Muscle layer of colon (tissue), 2 donors: ENCODE measurements at regions not wholly inside any gene's neighbourhood (a gene's known extent, or its start where the extent isn't known, plus 50 kb on each side); places are given as distances from the start of the nearest gene placed in this dataset.

Experiments used
- H3K27ac ChIP-seq: one replicate; pipeline ENCODE4 v1.7.0; 2013; ENCODE audit warnings: low read depth, mild to moderate bottlenecking, low read length, moderate library complexity
- H3K27me3 ChIP-seq, 2 donors: one replicate each; pipeline ENCODE4 v1.7.0; 2013; ENCODE audit warnings: low read length in 2 of 2, mild to moderate bottlenecking in 2 of 2; ENCODE audit not compliant: insufficient read depth in 2 of 2, control insufficient read depth in 1 of 2
- H3K36me3 ChIP-seq: one replicate; pipeline ENCODE4 v1.7.0; 2013; ENCODE audit warnings: mild to moderate bottlenecking, low read length; ENCODE audit not compliant: insufficient read depth
- H3K4me1 ChIP-seq: one replicate; pipeline ENCODE4 v1.7.0; 2013; ENCODE audit warnings: mild to moderate bottlenecking, low read length; ENCODE audit not compliant: insufficient read depth
- H3K4me3 ChIP-seq, 2 donors: one replicate each; pipeline ENCODE4 v1.7.0; 2013; ENCODE audit warnings: low read length in 2 of 2, low read depth in 1 of 2, mild to moderate bottlenecking in 1 of 2, moderate library complexity in 1 of 2
- H3K9ac ChIP-seq: one replicate; pipeline ENCODE4 v1.7.0; 2013; ENCODE audit warnings: low read length
- H3K9me3 ChIP-seq: one replicate; pipeline ENCODE4 v1.7.0; 2013; ENCODE audit warnings: mild to moderate bottlenecking, low read length
- donor health status: abdominal sarcoma.
- donor health status: Adenocarcinoma of cecum.

DNA sequence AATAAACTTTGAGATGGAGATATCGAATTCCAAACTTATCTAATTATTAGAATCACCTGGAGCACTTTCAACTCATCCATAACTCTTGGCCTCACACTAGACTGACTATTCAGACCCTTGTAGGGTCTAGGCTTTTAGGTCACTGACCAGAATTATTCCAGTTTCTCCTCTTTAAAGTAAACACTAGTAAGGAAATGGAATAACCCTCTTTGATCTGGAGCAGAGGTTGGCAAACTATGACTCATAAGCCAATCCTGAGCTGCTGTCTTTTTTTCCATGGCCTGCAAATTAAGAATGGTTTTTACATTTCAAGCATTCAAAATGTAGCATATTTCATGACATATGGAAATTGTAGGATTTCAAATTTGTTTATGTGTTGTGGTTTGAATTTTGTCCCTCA, 1601.9 kb downstream of the REEP3 start:
- Histone ChIP-seq H3K27ac (no peak overlapping the region), H3K36me3 (no peaks in the 10 kb centered on the region), H3K27me3 (no peaks in the 10 kb centered on the region), H3K4me3 (no peak overlapping the region), H3K4me1 (no peaks in the 10 kb centered on the region), H3K9me3 (no peaks in the 10 kb centered on the region), H3K9ac (no peak overlapping the region)

DNA sequence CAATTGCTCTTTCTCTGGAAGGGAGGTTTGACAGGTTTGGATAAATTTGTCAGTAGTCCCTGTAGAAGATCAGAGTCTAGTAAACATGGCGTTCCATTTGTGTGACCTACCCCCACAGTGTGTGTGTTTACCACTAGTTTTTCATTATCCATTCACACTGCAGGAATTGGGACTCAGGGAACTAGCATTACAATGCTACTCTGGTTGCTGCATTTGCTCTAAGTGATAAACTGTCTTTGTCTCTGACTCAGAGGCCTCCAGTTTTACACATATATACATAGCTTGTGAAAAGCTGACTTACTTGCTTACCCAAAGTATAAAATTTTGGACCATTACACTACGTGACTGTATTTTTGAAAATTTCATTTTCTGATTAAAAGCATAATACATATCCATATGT, 1604.0 kb downstream of the REEP3 start:
- no peaks in the 10 kb centered on the region for H3K27me3 ChIP-seq
- no peaks in the 10 kb centered on the region for H3K36me3 ChIP-seq
- H3K4me3 ChIP-seq = no peak overlapping the region
- H3K27ac ChIP-seq = no peak overlapping the region
- no peaks in the 10 kb centered on the region for H3K9me3 ChIP-seq
- no peak overlapping the region for H3K9ac ChIP-seq
- H3K4me1 ChIP-seq = no peaks in the 10 kb centered on the region

DNA sequence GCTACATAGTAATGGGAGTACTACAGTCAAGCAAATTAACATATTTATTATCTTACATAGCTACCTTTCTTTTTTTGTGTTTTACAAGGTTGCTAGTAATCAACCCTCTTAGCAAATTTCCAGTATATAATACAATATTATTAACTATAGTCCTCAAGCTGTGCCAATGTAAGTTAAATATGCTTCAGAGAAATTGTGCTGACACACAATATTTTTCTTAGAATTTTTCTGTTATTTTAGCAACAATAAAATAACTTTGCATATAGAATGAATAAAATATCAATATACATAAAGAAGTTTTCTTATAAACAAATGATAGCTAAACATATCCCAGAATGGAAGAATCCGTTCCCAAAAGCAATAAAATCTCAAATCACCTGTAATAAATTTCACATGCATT, 1605.1 kb downstream of the REEP3 start:
- Histone ChIP-seq H3K36me3 (no peaks in the 10 kb centered on the region), H3K4me3 (no peak overlapping the region), H3K9ac (no peak overlapping the region)

DNA sequence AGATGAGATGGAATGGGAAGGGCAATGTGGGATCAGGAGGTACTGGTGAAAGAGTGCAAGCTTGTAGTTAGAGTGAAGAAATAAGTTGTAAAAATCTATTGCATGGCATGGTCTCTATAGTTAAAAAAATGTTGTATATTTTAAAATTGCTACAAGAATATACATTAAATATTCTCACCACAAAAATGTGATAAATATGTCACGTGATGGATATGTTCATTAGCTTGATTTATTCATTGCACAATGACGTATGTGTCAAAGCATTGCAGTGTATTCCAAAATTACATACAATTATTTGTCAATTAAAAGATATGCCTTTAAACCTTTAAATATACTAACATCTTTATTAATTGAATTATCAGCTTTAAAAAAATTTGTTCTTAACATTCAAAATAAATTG, 1607.1 kb downstream of the REEP3 start:
- H3K9me3 ChIP-seq = no peaks in the 10 kb centered on the region
- H3K9ac ChIP-seq = no peak overlapping the region
- no peak overlapping the region for H3K4me3 ChIP-seq
- H3K4me1 ChIP-seq = no peaks in the 10 kb centered on the region
- no peaks in the 10 kb centered on the region for H3K36me3 ChIP-seq
- no peaks in the 10 kb centered on the region for H3K27me3 ChIP-seq
- H3K27ac ChIP-seq = no peak overlapping the region

More for the DNA sequence above, 1605.1 kb downstream of the REEP3 start:
- Histone ChIP-seq H3K27me3 (no peaks in the 10 kb centered on the region), H3K27ac (no peak overlapping the region), H3K4me1 (no peaks in the 10 kb centered on the region), H3K9me3 (no peaks in the 10 kb centered on the region)

DNA sequence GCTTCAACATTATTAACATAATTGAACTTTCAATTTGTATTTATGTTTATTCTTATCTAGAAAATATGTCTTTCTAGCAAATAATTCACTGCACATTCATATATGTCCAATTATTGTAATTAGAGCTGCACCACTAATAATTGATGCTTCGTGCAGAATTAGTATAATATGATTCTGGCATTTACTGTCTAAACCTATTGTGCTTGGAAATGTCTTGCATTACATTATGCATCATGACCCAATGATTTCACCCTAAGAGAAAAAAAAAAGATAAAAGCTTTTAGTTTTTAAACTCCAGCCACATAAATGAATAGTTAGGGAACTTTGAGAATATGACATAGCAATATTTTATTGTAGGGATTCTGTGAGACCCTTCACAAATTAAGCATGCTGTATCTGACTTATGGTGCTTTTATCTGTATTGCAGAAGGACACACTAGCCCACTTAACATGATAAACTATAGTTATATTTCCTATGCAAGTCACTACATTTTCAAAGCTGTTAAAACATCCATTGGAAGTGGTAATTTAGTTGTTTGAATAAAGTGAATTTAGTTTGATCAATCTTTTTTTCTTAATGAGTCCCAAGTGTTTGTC, 1609.1 kb downstream of the REEP3 start:
- H3K27ac ChIP-seq = no peak overlapping the region
- no peak overlapping the region for H3K4me3 ChIP-seq
- no peaks in the 10 kb centered on the region for H3K36me3 ChIP-seq
- no peaks in the 10 kb centered on the region for H3K9me3 ChIP-seq
- H3K9ac ChIP-seq = no peak overlapping the region
- H3K27me3 ChIP-seq = no peaks in the 10 kb centered on the region
- no peaks in the 10 kb centered on the region for H3K4me1 ChIP-seq

DNA sequence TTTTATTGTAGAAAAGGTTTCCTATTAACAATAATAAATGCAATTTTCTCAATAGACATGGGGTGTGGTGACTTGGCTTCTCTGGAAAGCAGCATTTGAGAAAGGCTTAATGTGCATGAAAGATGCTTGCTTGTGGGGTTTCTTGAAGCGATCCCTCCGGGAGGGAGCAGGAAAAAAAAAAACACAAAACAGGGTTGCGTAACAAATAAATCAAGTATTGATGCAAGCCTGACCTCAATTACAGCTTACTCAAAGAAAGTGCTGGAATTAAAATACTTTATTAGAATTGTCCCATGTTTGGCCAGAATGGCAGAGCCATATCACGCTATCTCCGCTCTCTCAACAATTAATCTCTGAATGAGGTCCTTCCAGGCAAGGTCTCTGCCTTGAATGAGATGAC, 1612.5 kb downstream of the REEP3 start:
- Histone ChIP-seq H3K4me3 (no peak overlapping the region), H3K27ac (no peak overlapping the region), H3K9me3 (no peaks in the 10 kb centered on the region), H3K27me3 (no peaks in the 10 kb centered on the region), H3K9ac (no peak overlapping the region), H3K36me3 (no peaks in the 10 kb centered on the region), H3K4me1 (no peaks in the 10 kb centered on the region)

DNA sequence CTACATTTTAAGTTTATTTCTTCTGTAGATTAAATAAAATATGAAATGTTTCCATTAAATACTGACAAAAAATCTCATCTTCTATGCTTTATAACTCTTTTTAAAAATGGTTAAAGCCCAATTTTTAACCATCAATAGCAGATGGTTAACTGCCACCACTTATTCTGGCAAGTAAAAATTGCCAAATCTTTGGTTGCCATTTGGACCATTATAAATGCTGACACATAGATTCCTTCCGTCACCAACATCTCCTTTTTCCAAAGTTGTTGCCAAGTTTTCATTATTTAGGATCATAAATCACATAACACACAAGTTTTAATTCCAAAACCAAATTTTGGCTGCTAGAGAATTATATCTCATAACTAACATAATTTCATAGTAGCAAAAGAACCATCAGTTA, 1614.3 kb downstream of the REEP3 start:
- H3K27me3 ChIP-seq = no peaks in the 10 kb centered on the region
- no peak overlapping the region for H3K4me3 ChIP-seq
- no peaks in the 10 kb centered on the region for H3K36me3 ChIP-seq
- H3K9me3 ChIP-seq = no peaks in the 10 kb centered on the region
- no peaks in the 10 kb centered on the region for H3K4me1 ChIP-seq
- no peak overlapping the region for H3K9ac ChIP-seq
- H3K27ac ChIP-seq = no peak overlapping the region

DNA sequence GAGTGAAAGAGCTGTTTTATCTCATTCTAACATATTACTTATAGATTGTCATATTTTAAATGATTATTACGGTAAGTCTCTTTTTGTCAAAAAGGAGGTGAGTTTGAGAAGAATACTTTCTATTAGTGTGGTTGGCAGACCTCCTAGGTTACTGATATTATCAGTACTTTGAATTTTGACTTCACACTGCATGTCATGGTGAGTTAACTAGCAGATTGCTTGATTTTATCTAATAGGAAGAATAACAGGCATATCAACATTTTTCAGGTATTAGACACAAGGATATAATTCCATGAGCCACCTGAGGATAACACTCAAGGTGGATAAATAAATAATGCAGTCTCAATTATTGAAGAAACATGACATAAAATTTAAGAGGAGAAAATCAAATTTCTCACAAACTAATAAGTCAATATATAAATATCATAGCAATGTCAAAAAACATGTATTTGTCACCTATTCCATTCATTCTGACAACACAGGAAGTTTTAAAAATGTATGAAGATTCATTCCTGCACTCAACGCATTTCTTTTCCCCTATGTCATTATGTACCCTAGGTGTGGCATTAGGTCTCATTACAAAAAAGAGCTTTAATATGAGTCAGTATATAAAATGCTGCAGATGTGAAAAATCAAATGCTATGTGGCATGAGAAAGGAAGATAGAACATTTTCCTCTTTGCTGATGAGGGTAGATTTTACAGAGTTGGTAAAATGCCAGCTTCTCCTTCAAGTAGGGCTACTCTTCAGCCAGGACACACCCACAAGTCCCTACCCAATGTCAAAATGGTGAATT, 1621.6 kb downstream of the REEP3 start:
- Histone ChIP-seq H3K9me3 (no peaks in the 10 kb centered on the region), H3K9ac (no peak overlapping the region), H3K4me1 (no peaks in the 10 kb centered on the region), H3K27me3 (no peaks in the 10 kb centered on the region), H3K27ac (no peak overlapping the region), H3K36me3 (no peaks in the 10 kb centered on the region), H3K4me3 (no peak overlapping the region)

DNA sequence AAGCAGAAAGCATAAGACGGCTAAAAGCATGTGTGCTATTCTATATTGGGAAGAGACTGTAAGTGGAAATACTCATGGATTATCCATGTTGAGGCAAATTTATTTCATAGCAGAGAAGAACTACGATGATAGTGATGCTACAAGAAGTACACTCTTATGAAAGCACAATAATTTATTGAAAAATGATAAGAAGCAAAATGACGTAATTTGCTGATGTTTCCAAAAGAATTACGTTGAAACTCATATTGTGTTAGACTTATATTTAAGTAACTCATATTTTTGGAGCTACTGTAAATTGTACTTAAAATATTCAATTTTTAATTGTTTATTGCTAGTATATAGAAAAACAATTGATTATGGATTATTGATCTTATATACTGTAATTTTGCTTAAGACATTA, 1622.5 kb downstream of the REEP3 start:
- H3K36me3 ChIP-seq = no peaks in the 10 kb centered on the region
- H3K4me1 ChIP-seq = no peaks in the 10 kb centered on the region
- no peaks in the 10 kb centered on the region for H3K9me3 ChIP-seq
- no peak overlapping the region for H3K27ac ChIP-seq
- H3K27me3 ChIP-seq = no peaks in the 10 kb centered on the region
- H3K9ac ChIP-seq = no peak overlapping the region
- no peak overlapping the region for H3K4me3 ChIP-seq

DNA sequence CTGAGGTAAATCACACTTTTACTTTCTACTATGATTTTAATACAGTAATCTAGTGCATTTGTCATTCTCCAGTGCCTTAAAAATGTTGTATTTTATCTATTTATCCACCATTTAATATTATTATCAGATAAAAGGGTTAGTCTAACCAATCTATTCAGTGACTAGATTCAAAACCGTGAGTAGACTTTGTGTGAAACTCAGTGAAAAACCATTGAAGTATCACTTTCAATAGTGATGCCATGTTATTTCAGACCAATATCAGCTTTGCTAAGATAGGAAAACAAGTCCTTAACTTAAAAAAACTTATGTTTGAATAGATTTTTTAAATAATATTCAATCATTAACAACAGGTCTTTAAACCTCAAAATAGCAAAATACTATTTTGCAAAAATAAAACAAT, 1628.7 kb downstream of the REEP3 start:
- Histone ChIP-seq H3K4me1 (no peaks in the 10 kb centered on the region), H3K27ac (no peak overlapping the region), H3K27me3 (no peaks in the 10 kb centered on the region), H3K9me3 (no peaks in the 10 kb centered on the region), H3K9ac (no peak overlapping the region), H3K36me3 (no peaks in the 10 kb centered on the region), H3K4me3 (no peak overlapping the region)

DNA sequence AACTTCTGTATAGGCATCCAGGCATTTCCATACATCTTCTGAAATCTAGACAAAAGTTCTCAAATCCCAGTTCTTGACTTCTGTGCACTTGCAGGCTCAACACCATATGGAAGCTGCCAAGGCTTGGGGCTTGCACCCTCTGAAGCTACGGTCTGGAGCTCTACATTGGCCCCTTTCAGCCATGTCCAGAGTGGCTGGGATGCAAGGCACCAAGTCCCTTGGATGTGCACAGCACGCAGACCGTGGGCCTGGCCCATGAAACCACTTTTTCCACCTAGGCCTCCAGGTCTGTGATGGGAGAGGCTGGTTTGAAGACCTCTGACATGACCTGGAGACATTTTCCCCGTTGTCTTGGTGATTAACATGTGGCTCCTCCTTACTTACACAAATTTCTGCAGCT, 1645.1 kb downstream of the REEP3 start:
- Histone ChIP-seq H3K4me1 (no peaks in the 10 kb centered on the region), H3K9me3 (no peaks in the 10 kb centered on the region), H3K36me3 (no peaks in the 10 kb centered on the region), H3K9ac (no peak overlapping the region), H3K4me3 (no peak overlapping the region), H3K27me3 (no peaks in the 10 kb centered on the region), H3K27ac (no peak overlapping the region)

DNA sequence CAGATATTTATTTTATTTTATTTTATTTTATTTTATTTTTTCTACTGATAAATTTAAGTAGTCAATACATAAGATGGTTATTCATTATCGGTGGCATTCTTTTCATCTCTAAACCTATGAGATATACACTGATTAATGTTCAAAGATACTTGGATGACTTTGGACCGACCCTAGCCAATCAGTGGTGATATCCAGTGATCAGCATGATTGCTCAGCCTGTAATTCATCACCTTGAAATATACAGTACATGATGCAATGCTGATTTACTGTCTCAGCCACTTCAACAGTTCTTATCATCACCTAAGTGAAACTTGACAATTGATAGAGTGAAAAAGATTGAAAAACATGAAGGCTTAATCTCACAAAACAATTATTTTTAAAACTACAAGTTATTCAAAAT, 1651.0 kb downstream of the REEP3 start:
- Histone ChIP-seq H3K27me3 (no peaks in the 10 kb centered on the region), H3K36me3 (no peaks in the 10 kb centered on the region), H3K9ac (no peak overlapping the region), H3K9me3 (no peaks in the 10 kb centered on the region), H3K4me1 (no peaks in the 10 kb centered on the region), H3K4me3 (no peak overlapping the region), H3K27ac (no peak overlapping the region)
